RPMI8226 (cell line): ENCODE measurements at regions not wholly inside any gene's neighbourhood (a gene's known extent, or its start where the extent isn't known, plus 50 kb on each side); places are given as distances from the start of the nearest gene placed in this dataset.
"Not testable (repeated sequence)": the region's sequence is repeated elsewhere in the genome, so short reads cannot be mapped to it uniquely, and the experiment has no call there.

Experiments used
- DNase-seq: peaks from one replicate; pipeline ENCODE4 v3.0.0-alpha.2; 2015

DNA sequence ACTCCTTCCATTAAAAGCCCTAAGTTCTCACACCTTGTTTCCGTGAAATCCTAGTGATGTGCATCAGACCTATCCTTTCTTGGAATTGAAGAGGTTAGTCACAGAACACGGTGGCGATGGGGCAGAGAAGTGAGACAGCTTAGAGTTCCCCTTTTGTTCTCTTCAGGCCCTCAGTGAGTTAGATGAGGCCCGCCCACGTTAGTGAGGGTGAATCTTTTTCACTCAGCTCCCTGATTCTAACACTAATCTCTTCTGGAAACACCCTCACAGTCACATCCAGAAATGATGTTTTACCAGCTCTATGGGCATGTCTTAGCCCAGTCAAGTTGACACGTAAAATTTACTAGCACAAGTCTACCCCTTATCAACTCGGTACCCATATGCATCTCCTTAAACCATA is 172.7 kb upstream of the NOX3 start:
- no peak for DNase-seq

DNA sequence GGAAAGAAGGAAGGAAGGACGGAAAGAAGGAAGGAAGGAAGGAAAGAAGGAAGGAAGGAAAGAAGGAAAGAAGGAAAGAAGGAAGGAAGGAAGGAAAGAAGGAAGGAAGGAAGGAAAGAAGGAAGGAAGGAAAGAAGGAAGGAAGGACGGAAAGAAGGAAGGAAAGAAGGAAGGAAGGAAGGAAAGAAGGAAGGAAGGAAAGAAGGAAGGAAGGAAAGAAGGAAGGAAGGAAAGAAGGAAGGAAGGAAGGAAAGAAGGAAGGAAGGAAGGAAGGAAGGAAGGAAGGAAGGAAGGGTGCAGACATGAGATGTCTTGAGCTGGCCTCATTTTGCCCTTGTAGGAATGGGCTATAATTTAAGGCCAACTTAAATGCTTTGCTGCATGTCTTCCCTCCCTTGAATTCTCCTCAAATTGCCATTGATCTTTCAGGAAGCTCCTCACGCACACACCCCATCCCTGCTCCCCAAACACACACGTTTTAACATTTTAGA is 172.1 kb upstream of the NOX3 start:
- not testable (repeated sequence) for DNase-seq

DNA sequence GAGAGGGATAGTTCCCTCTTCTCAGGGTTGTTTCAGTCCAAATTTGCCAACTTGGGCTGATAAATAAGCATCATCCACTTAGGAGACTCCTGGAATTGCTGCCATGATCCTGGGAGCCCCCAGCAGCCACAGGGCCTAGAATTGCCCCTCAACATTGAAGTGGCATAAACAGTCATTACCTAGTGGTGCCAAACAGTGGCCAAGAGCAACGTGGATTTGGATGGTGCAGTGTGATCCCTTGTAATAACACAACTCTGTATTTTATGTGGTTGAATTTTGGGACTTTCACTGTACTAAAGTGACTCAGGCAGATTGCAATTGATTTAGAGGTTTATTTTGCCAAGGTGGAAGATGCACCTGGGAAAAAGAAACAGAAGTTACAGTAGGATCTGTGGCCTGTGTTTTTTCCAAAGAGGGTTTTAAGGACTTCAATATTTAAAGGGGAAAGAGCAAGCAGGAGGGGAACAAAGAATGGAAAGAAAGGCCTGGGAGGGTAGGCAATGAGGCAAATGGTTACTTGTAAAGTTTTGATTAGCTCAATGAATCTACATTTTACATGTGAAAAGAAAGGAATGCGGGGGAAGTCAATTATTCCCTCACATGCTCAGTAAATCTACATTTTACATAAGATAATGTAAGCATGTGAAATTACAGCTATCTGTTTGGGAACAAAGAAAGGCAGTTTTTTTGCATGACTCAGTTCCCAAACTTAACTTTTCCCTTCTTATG is 168.0 kb upstream of the NOX3 start:
- DNase-seq, result no peak

DNA sequence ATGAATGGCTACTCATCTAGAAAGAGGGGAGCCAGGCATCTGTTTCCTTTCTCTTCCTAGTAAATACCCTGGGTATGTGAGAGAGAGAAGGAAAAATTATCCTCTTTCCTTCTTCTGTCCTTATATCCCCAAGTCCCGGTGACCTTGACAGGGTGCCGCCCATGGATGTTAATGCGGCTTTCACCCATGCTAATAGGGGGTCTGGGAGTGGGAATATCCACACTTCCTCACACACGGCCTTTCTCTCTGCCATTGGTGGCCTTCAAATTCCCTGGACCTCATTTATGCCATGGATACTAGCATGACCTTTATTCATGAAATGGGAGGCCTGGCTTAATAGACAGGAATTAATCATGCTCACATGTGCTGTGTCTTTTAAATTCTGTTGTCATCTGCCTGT is 159.0 kb upstream of the NOX3 start:
- no peak for DNase-seq

DNA sequence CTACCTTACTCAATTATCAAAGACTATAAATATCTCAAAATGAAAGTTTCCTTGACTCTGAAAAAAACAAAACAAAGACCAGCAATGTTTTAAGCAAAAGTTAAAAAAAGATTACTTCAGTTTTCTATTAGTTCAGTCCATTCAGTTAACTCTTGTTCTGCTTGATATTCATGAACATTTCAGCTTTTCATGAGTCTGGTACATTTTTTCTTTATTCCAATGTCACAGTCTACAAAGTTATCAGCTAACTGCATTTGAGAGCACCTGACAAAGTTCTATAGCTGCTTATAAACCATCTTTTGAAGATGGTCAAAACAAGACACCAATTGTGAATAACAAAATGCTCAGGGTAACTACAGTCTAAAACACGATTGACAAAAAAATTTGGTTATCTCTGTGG is 156.1 kb upstream of the NOX3 start:
- DNase-seq, result no peak

DNA sequence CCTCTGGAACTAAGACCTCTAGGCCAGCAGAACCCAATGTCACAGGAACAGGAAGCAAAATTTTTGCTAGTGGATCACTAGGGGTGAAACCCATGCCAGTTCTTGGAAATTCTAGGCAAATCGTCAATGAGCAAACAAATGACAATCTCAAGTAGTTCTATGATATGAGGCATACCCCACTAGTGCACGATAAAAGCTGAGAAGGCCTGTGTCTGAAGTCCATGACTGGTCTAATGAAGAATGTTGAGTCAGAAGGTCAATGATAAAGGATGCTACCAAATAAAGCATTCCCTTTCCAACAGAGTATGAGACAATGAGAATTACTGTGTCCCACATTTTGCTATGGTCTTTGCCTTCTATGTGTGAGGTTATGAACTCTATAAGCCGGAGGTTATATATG is 149.4 kb upstream of the NOX3 start:
- no peak for DNase-seq

DNA sequence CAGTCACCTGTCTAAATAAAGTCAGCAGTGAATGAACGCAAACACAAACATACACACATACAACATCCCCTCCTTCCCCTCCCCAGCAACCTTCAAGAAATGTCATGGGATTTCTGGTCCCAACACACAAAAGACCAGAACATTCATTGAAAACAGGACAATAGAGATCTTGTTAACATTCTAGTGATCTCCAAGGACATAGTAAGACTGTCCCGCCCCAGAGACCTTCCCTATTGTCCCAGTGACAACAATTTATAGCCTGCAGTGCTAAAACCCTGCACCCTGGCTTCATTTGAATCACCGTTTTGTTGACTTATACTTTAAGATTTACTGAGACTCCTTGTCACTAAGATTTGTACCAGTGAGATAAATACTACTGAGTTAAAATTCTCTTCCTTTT is 143.9 kb upstream of the NOX3 start:
- DNase-seq, result no peak

DNA sequence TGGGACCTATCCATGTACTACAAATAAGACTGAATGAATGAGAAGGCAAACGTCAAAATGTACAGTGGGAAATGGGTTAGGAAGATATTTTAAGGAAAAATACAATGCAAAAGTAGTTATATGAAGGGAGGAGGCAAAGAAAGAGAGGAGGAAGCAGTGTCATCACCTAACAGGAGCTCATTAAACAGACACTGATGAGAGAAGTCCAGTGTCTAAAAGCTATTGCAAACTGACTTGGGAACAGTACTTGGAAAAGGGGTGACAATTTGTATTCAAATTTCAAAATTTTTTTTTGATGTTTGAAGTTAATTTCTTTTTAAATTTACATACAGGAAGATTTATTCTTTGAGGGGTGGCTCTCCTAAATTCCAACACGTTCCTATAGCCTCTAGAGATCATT is 143.5 kb upstream of the NOX3 start:
- no peak for DNase-seq

DNA sequence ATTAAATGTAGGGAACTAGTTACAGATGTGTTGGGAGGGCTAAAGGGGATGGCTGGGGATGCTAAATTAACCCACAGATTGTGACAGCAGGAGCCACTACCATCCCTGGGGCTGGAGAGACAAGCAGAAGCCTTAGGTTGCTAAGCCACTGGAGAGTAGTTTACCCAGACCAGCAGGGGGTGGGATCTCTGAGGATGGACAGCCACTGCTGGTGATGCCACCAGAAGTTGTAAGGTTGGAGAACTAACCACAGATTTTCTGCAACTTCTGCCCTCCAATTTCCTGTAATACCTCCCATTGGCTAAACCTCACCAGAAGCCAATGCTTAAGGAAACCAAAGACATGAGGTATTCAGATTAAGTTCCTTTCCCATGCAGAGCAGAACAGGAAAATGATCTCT is 139.6 kb upstream of the NOX3 start:
- DNase-seq, result no peak

DNA sequence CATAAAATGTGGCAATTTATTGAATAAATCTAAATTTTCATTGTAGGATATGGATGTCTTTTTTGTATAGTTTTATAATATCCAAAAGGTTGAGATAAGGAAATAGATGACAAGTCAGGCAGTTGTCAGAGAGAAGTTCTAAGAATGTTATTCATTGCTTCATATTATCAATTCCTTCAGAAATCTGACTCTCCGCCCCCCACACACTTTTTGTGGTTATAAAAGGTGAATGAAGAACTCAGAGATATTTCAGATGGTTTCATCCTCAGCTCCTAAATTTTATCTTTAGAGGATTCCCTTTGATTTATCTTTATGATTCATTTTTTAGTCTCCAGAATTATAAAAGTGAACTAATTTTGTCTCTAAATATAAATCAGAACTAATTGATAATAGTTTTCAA is 136.1 kb upstream of the NOX3 start:
- no peak for DNase-seq

DNA sequence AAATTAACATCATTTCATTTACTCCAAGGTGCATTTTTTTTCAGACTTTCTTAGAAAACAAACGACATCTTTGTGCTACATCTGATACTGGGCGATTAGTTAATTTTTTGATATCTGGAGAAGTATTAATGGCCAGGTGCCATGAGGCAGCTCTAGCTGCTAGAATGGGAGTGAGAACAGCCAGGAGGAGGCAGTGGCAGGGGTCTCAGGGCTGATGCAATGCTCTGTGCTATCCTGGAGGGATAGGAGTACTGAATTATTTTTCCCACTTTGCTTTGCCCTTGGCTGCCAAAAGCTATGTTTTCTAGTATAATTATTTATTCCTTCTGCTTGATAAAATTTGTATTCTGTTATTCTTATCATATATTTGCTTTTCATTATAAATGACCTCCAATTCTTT is 133.6 kb upstream of the NOX3 start:
- no peak for DNase-seq

DNA sequence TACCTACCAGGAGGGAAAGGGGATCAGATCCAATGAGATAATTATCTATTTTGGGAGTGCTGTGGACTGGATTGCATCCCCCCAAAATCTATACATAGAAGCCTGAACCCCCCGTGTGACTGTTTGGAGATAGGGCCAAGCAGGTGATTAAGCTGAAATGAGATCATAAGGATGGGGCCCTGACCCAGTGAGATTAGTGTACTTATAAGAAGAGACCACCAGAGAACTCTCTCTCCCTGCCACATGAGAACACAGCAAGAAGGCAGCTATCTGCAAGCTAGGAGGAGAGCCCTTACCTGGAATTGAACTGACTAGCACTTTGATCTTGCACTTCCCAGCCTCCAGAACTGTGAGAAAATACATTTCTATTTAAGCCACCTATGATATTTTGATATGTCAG is 132.2 kb upstream of the NOX3 start:
- DNase-seq, result no peak

DNA sequence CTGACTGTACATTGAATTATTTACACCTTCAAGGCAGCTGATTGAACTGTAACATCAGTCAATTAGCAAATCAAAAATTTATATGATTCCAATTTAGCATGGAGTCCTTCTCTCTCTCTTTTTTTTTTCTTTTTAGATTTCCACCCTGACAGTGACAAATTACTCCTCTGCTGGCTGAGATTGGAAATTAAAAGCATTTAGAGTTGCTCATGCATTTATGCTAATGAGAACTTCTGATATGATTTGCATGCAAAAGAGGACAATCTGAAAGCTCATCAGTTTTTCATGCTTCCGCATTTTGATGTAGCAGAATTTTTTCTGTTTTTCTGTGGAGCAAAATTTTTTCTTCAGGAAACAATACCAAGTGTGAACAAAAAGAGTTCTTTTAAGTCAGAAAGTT is 130.5 kb upstream of the NOX3 start:
- DNase-seq, result no peak

DNA sequence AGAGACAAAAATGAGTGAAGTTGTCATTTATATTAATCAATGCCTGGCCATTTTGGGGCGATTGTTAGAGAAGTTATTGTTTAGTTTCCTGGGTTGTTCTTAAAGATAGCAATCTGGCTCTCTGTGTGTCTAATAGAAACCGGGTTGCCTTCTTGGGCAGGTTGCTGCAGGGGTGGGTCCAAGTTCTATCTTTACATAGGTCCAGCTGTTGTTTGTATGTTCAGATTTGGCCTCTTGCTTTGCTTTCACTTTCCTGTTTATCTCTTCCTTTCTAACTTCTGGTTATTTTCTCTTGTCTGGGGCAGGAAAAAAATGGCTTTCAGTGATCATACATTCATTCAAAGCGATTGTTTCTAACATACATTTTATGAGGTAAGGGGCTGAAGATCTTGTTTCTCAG is 128.4 kb upstream of the NOX3 start:
- no peak for DNase-seq

DNA sequence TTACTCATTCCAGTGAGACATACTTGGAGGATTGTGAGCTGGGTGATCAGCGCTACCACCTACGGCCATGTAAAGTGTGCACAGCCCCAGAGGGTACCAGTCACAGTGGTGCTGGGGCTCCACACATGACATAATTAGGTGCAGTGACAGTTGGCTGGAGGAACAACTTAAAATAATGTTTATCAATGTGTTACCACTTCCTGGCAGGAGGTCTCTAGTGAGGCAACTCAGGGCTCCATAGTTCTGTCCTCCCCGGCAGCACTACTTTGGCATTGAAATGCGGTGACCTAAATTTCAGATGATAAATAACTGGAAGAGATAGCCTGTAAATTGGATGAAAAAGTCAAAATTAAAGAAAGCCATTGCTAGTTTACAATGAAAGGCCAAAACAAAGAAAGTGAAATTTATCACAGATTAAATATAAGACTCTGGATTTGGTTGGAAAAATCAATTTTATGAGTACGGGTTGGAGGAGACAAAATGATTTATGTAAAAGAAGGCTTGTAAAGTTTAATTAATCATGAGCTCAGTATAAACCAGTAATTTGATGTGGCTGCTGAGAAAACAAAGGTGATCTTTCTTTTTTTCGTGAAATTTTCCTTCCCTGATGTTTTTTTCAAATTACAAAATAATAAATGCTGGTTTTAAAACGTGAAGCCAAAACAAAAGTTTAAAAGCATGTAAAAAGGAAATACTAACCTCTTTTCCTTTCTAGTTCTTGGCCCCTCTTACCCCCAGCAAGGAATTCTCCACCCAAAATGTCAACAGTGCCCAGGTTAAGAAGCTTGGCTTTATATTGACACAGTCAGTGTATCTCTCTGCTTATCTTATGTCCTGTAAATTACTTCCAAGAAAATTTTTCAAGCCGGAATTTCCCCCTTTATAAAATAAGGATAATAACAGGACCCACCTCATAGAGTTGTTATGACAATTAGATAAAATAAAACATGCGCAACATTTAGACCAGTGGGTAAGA is 126.7 kb upstream of the NOX3 start:
- no peak for DNase-seq

DNA sequence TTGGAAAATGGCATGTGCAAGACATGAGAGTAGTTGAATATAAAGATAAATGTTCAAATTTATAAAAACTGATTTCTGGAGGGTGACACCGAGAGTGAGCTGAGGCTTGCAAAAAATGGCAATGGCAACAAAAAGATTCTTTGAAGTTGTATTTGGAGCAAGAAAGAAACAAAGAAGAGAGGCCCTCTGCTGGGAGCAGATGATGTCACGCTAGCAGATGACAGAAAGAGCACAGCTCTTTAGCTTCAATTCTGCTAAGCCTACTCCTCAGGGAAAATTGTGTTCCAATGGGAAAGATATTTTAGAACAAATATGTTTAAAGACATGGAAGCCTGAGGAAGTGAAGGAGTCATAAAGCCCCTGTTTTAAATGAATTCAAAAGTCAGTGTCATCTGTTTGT is 125.3 kb upstream of the NOX3 start:
- DNase-seq, result no peak

DNA sequence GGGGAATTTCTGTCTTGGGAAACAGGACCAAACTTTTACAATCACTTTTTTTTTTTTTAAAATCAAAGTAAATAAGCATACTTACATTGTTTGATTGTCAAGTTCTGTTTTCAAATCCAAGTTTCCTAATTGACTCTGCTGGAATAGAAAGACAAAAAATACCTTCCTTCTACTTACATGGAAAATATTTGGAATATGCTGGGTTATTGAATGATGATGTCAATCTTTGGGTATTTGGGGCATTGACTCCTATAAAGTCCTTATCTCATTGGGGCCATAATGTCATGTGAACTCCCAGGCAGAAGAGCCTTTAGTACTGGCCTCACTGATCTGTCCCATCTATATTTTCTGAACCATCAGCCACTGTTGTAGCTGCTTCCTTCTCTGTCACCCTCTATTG is 122.6 kb upstream of the NOX3 start:
- DNase-seq, result no peak

DNA sequence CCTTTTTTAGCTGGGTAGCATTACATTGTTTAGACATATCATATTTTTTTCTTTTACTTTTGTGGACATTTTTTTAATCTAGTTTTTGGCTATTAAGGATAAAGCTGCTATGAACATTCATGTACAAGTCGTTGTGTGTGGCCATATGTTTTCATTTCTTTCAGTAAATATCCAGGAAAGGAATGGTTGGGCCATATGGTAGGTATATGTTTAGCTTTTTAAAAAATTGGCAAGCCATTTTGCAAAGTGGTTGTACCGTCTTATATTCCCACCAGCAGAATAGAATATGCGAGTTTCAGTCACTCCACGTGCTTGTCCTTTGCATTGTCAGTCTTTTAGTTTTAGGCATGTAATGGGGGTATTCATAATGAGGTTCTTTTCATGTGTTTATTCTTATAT is 106.3 kb upstream of the NOX3 start:
- no peak for DNase-seq

DNA sequence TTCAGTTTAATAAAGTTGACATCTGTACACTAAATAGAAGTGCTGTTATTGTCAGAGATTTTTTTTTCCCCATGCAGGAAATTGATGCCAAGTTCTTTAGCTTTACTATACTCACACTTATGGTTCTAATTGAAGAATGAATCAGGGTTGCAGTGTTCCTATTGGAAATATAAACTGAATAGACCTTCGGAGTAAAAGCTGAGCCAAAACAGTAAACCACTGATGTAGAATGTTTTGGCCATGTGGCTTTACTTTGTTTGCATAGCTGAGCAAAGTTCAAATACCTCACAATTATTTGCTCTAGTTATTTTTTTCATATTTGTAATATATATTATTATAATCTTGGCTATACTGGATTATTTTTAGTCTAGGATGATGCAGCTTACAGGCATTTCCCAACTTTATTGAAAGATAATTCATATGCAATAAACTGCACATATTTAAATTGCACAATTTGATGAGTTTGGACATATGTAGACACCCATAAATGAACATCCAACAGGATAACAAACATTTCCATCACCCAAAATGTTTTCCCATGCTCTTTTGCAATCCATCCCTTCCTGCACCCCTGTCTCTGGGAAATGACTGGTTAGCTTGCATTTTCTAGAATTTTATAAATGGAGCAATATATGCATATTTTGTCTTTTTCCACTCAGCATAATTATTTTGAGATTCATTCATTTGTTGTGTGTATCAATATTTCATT is 105.8 kb upstream of the NOX3 start:
- no peak for DNase-seq

DNA sequence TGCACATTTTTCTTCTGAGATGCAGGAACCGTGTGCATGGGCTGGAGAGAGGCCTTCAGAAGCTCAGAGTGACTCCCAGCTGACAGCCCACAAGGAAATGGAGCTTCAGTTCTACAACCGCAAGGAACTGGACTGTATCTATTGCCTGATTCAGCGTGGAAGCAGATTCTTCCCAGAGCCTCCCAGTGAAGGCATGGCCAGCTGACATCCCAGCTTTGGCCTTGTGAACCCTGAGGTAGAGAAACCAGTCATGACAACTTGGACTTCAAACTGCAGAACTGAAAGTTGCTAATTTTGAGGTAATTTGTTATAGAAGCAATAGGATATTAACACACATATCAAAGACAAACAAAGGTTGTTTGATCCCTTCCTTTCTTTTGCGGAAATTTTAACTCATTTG is 94.3 kb upstream of the NOX3 start:
- no peak for DNase-seq

DNA sequence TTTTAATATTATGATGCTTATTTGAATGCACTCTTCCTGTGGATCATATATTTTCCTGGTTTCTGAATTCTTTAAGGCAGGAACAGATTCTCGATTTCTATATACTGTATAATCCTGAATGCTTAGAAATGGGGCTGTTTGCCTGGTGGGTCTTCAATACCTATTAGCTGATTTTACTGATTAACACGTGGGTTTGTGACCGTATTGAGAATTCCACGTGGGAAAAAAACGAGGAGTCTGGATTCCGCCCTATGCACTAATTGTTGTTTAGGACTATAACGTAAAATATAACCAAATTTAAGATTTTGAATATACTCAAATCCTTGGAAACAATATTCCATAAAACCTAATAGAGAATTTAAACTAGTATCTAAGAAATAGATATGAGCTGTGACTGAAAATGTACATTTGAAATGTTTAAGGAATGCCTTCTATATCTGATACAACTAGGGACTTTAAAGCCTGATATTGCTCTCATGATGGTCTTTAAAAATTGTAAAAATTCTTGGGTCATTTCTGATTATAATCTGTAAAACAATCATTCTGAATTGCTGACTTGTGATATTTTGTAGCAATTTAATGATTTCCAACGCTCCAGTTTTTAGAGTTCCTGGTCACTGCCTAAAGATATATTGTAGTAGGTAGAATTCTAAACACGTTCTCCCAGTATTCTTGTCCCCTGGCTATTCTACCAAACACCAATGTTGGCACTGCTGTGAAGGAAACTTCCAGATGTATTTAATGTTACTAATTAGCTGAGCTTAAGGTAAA is 93.6 kb upstream of the NOX3 start:
- DNase-seq, result no peak

DNA sequence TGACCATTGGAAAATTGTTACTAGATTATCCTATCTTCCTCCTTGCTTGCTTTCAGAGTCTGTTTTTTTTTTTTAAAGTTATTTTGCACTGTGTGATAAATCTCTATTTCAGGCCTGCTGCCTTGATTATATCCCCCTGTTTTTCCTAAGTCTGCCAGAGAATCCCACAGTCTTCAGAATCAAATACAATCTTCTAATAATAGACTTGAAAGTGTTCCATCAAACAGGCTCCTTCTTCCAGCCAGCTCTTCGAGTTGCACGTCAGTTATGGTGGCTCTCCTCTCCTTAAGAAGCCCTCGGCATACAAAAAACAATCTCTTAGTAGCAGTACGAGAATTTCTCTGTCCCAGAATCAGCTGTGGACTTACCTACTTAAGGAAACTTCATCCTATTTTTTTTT is 92.9 kb upstream of the NOX3 start:
- no peak for DNase-seq

DNA sequence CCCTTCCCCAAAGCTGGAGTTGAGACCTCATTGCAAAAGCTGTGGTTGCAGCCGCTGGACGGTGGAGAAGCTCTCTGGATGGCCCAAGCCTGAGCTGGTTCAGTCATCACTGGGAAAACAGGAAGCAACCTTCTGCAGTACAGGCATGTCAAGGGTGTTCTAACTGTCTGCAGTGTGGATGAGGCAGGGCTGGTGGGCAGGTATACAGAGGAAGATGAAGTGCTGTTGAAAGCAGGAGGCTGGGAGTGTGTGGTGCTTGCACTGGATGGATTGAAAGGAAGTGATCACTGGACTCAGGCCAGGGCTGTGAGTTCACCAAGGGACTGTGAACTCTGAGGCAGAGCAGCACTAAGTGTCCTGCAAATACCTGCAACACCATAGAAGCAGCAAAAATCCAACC is 89.0 kb upstream of the NOX3 start:
- DNase-seq, result no peak
